SK-N-SH (cell line): ENCODE measurements at regions not wholly inside any gene's neighbourhood (a gene's known extent, or its start where the extent isn't known, plus 50 kb on each side); places are given as distances from the start of the nearest gene placed in this dataset.

ENCODE experiments used
- CTCF ChIA-PET: fragments of 300-600, 350-600 bp; formaldehyde crosslinking; extraction: SDS; loops from one replicate; lab custom pipeline; 2021; lab: Yijun Ruan, JAX
- POLR2A ChIA-PET: fragments of 350-600 bp; sonication (Branson Sonifier 250); formaldehyde crosslinking; extraction: SDS; loops from one replicate; lab custom pipeline; 2020; ENCODE audit warnings: antibody characterized with exemption, inconsistent platforms; lab: Yijun Ruan, JAX
- DNase-seq: peaks from one replicate; pipeline ENCODE4 v3.0.0; 2012
- H2AFZ ChIP-seq: fragments of 200-600 bp; sonication (generic); 2 replicates; pipeline ENCODE4 v1.8.1; 2016; ENCODE audit warnings: antibody characterized with exemption, mild to moderate bottlenecking, low read depth
- H3F3A ChIP-seq: fragments of 200-600 bp; sonication (generic); replicated peaks from 2 replicates; pipeline ENCODE3; 2016; ENCODE audit warnings: antibody characterized with exemption, mild to moderate bottlenecking; ENCODE audit not compliant: insufficient read depth
- H3K27ac ChIP-seq, 2 experiments: fragments of 200-500 bp in 1 of 2; fragments of 200-600 bp in 1 of 2; sonication (Bioruptor generic) in 1 of 2; sonication (generic), shearing (Covaris generic) in 1 of 2; 2 replicates each; pipeline versions ENCODE4 v1.5.1 to v1.6.1; 2014 to 2016; ENCODE audit warnings: low read depth in 2 of 2, inconsistent platforms in 1 of 2, low read length in 1 of 2, mild to moderate bottlenecking in 1 of 2, mixed read lengths in 1 of 2
- H3K27me3 ChIP-seq: fragments of 200-600 bp; sonication (generic), shearing (Covaris generic); 2 replicates; pipeline ENCODE4 v1.6.1; 2016; ENCODE audit warnings: mixed run types; ENCODE audit not compliant: insufficient read depth
- H3K36me3 ChIP-seq, 2 experiments: fragments of 200-500 bp in 1 of 2; fragments of 200-600 bp in 1 of 2; sonication (Bioruptor generic) in 1 of 2; sonication (generic) in 1 of 2; replicated peaks in 1 of 2; 2 replicates each; pipeline versions ENCODE3 to v1.5.1; 2014 to 2016; ENCODE audit warnings: low read length in 1 of 2, mild to moderate bottlenecking in 1 of 2; ENCODE audit not compliant: insufficient read depth in 2 of 2, control insufficient read depth in 1 of 2
- H3K4me1 ChIP-seq, 2 experiments: fragments of 200-500 bp in 1 of 2; fragments of 200-600 bp in 1 of 2; sonication (Bioruptor generic) in 1 of 2; sonication (generic), shearing (Covaris generic) in 1 of 2; 2 replicates each; pipeline versions ENCODE4 v1.5.1 to v1.6.1; 2014 to 2016; ENCODE audit warnings: low read depth in 1 of 2, low read length in 1 of 2, mixed run types in 1 of 2; ENCODE audit not compliant: insufficient read depth in 2 of 2, control insufficient read depth in 1 of 2
- H3K4me2 ChIP-seq: fragments of 200-600 bp; sonication (generic), shearing (Covaris generic); 2 replicates; pipeline ENCODE4 v1.6.1; 2017; ENCODE audit warnings: mixed run types
- H3K4me3 ChIP-seq, 2 experiments: fragments of 200-500 bp in 1 of 2; fragments of 200-600 bp in 1 of 2; sonication (Bioruptor generic) in 1 of 2; sonication (generic), shearing (Covaris generic) in 1 of 2; 2 replicates each; pipeline versions ENCODE4 v1.5.1 to v1.8.1; 2014 to 2016; ENCODE audit warnings: low read depth in 2 of 2, inconsistent platforms in 1 of 2, low read length in 1 of 2, mild to moderate bottlenecking in 1 of 2, mixed read lengths in 1 of 2, moderate library complexity in 1 of 2
- H3K79me2 ChIP-seq: fragments of 200-600 bp; sonication (generic); 2 replicates; pipeline ENCODE4 v1.8.1; 2017; ENCODE audit warnings: mild to moderate bottlenecking; ENCODE audit not compliant: insufficient read depth
- H3K9ac ChIP-seq: fragments of 200-600 bp; sonication (generic); 2 replicates; pipeline ENCODE4 v1.6.1; 2017; ENCODE audit warnings: mixed run types
- H3K9me2 ChIP-seq: fragments of 200-600 bp; sonication (generic); 2 replicates; pipeline ENCODE4 v1.6.1; 2017; ENCODE audit warnings: mixed run types
- H3K9me3 ChIP-seq: fragments of 200-600 bp; sonication (generic); 2 replicates; pipeline ENCODE4 v1.6.1; 2017; ENCODE audit warnings: mixed run types, mild to moderate bottlenecking, moderate library complexity
- H4K20me1 ChIP-seq: fragments of 200-600 bp; sonication (generic); 2 replicates; pipeline ENCODE4 v1.6.1; 2017; ENCODE audit warnings: mild to moderate bottlenecking, mixed run types; ENCODE audit not compliant: insufficient read depth
- CHD2 ChIP-seq: fragments of 150-350 bp; IDR thresholded peaks from 2 replicates; pipeline ENCODE4 v1.6.1; 2018; ENCODE audit warnings: low read length; ENCODE audit not compliant: partially characterized antibody
- EZH2phosphoT487 ChIP-seq: fragments of 200-600 bp; sonication (generic); IDR thresholded peaks from 2 replicates; pipeline ENCODE4 v1.6.1; 2017; ENCODE audit warnings: low read depth, mixed run types, mild to moderate bottlenecking, antibody characterized with exemption, moderate library complexity, borderline replicate concordance
- FOSL2 ChIP-seq: IDR thresholded peaks from 2 replicates; pipeline ENCODE4 v1.4.0; 2012; ENCODE audit warnings: low read depth, mild to moderate bottlenecking, moderate library complexity, borderline replicate concordance
- GABPA ChIP-seq: IDR thresholded peaks from 2 replicates; pipeline ENCODE4 v1.4.0; 2012; ENCODE audit warnings: low read depth, mild to moderate bottlenecking
- GATA2 ChIP-seq: sonication (generic); formaldehyde crosslinking; IDR thresholded peaks from 2 replicates; pipeline ENCODE4 v1.5.0; 2020; ENCODE audit warnings: mild to moderate bottlenecking, missing genetic modification reagents
- MEF2A ChIP-seq: IDR thresholded peaks from 2 replicates; pipeline ENCODE4 v1.4.0; 2012; ENCODE audit warnings: low read depth, borderline replicate concordance
- NFIC ChIP-seq: IDR thresholded peaks from 2 replicates; pipeline ENCODE4 v1.4.0; 2012; ENCODE audit warnings: borderline replicate concordance
- NRF1 ChIP-seq: IDR thresholded peaks from 2 replicates; pipeline ENCODE4 v1.6.1; 2012; ENCODE audit warnings: low read depth, mild to moderate bottlenecking, low read length
- PBX3 ChIP-seq: IDR thresholded peaks from 2 replicates; pipeline ENCODE4; 2012
- POLR2AphosphoS5 ChIP-seq: IDR thresholded peaks from 2 replicates; pipeline ENCODE4 v1.6.1; 2012; ENCODE audit warnings: low read depth, low read length
- RFX5 ChIP-seq: IDR thresholded peaks from 2 replicates; pipeline ENCODE4 v1.6.1; 2012; ENCODE audit warnings: mild to moderate bottlenecking, improper control_type of control experiment, low read length
- RXRA ChIP-seq: IDR thresholded peaks from 2 replicates; pipeline ENCODE4 v1.4.0; 2012; ENCODE audit warnings: low read depth, mild to moderate bottlenecking, borderline replicate concordance
- SIN3A ChIP-seq: IDR thresholded peaks from 2 replicates; pipeline ENCODE4 v1.6.1; 2012; ENCODE audit warnings: low read depth, mild to moderate bottlenecking, low read length, moderate library complexity, borderline replicate concordance
- SMC3 ChIP-seq: IDR thresholded peaks from 2 replicates; pipeline ENCODE4 v1.6.1; 2012; ENCODE audit warnings: low read depth, low read length, improper control_type of control experiment
- TAF1 ChIP-seq: IDR thresholded peaks from 2 replicates; pipeline ENCODE4 v1.6.1; 2012; ENCODE audit warnings: low read depth, mild to moderate bottlenecking, low read length, moderate library complexity, borderline replicate concordance
- TEAD4 ChIP-seq: IDR thresholded peaks from 2 replicates; pipeline ENCODE4 v1.4.0; 2012; ENCODE audit warnings: mild to moderate bottlenecking, borderline replicate concordance; ENCODE audit not compliant: insufficient read depth
- USF1 ChIP-seq: IDR thresholded peaks from 2 replicates; pipeline ENCODE4 v1.4.0; 2012; ENCODE audit warnings: low read depth, borderline replicate concordance
- USF2 ChIP-seq: fragments of 150-350 bp; IDR thresholded peaks from 2 replicates; pipeline ENCODE4 v1.6.1; 2017; ENCODE audit warnings: antibody characterized with exemption, low read length, low read depth, borderline replicate concordance
- YY1 ChIP-seq: IDR thresholded peaks from 2 replicates; pipeline ENCODE4 v1.4.0; 2012; ENCODE audit warnings: low read depth, mild to moderate bottlenecking
- ZBTB33 ChIP-seq: IDR thresholded peaks from 2 replicates; pipeline ENCODE4 v1.4.0; 2012; ENCODE audit warnings: low read depth, borderline replicate concordance
- WGBS: methylation state at CpG from one replicate; pipeline ENCODE4 v1.1.6; 2017; ENCODE audit warnings: low lambda C conversion rate; 5-methylcytosine and 5-hydroxymethylcytosine counted together

- no peaks in the 10 kb centered on the region for H4K20me1 ChIP-seq
- no peaks in the 10 kb centered on the region for H3K27me3 ChIP-seq
- H3K9ac ChIP-seq: no peak overlapping the region
- no peak overlapping the region for H3K4me3 ChIP-seq
- no peak for DNase-seq
- no peak overlapping the region for H2AFZ ChIP-seq
- TF ChIP-seq PBX3 (no peak), USF2 (no peak), FOSL2 (no peak), CHD2 (no peak), NFIC (no peak), TEAD4 (no peak), RXRA (no peak), POLR2AphosphoS5 (no peak), ZBTB33 (no peak), GATA2 (CRISPR knock-in tag) (no peak), RFX5 (no peak), SIN3A (no peak), YY1 (no peak), SMC3 (no peak), USF1 (no peak), TAF1 (no peak), EZH2phosphoT487 (no peak), MEF2A (no peak), GABPA (no peak), NRF1 (no peak)
- H3K9me2 ChIP-seq: no peaks in the 10 kb centered on the region
- ChIA-PET CTCF (no interaction called here), POLR2A (no interaction called here)
- no peaks in the 10 kb centered on the region for H3F3A ChIP-seq
- no peaks in the 10 kb centered on the region for H3K79me2 ChIP-seq
- H3K4me1 ChIP-seq: no peaks in the 10 kb centered on the region
- H3K36me3 ChIP-seq: no peaks in the 10 kb centered on the region
- no peak overlapping the region for H3K4me2 ChIP-seq
- no peak overlapping the region for H3K27ac ChIP-seq
- WGBS: 20% methylated on average over 3 of the region's 3 CpGs
- no peaks in the 10 kb centered on the region for H3K9me3 ChIP-seq
Observed at GRCh38 chrX:115503099-115503498, 57.9 kb upstream of the PLS3 start.
